Dermis microvascular lymphatic vessel endothelial cell (primary cell): ENCODE measurements at regions not wholly inside any gene's neighbourhood (a gene's known extent, or its start where the extent isn't known, plus 50 kb on each side); places are given as distances from the start of the nearest gene placed in this dataset.

ENCODE experiments used
- DNase-seq, 2 donors: peaks; one replicate each; pipeline versions ENCODE4 v3.0.0 to v3.0.0-alpha.2; 2010; ENCODE audit warnings: low read depth in 2 of 2

DNA sequence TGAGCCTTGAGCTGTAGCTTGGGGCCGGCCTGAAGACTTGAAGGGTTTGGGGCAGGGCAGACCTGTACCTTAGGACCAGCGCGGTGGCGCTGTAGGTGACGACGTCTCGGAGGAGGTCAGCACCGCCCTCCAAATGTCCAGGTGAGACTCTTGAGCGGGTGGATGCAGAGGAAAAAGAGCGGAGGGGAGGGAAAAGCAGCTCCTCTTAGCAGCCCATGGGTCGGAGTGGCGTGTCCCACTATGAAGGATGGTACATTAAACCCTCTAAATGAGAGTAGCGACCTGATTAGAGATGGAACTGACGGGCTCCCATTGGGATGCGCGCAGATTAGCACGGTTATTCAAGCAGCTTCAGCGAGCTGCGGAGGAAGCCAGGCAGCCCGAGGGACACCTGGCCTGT, 77.0 kb upstream of the MAP1LC3B2 start:
- DNase-seq: no peak

DNA sequence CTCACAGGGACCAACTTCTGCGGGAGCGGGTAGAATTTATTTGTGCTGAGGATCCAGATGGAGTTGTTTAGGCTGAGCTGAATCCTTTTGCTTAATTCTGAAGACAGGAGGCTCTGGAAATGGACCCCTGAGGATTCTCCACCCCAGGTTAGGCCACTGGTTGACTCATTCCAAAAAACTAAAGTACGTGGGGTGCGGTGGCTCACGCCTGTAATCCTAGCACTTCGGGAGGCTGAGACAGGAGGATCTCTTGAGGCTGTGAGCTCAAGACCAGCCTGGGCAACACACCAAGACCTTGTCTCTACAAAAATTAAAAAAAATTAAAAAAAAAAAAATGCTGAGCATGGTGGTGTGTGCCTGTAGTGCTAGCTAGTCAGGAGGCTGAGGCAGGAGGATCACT, 76.3 kb upstream of the MAP1LC3B2 start:
- no peak for DNase-seq

DNA sequence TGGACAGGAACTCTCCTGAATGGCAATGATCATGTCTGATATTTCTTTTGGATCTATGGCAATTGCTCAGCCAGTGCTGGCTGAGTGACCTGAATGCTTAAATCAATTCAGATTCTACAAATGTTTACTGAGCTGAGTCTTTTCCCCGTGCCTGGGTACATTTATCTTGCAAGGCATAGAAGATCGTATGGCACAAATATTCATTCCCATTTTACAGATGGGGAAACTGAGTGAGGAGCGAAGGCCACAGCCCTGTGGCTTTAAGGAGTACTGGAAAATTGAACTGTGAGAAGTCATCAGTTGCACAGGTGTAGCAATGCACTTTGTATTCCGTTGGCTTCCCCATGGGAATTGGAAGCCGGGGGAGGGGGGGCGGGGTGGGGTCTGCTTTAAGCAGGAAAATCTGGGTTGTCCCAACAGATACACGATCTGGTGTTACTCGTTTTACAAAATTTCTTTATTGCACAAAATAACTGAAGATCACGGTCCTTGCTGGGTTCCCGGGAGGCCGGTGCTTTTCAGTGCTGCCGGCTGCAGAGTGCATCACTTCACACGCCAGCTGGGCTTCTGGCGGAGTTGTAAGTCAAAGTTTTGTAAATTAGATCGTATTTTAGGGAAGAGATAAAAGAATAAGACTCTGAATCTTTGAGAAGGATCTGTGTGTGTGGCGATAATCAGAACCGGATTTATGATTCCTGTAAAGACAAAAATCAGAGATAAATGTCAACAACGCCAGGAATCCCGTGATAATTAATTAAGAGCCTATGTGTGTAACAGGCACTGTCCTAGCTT, 75.0 kb upstream of the MAP1LC3B2 start:
- DNase-seq: no peak

GRCh38 chr12:116484807-116485206, 74.4 kb upstream of the MAP1LC3B2 start:
- DNase-seq: peak; percentile 45 to 62

GRCh38 chr12:116489116-116489515, 70.1 kb upstream of the MAP1LC3B2 start:
- DNase-seq: no peak

- no peak for DNase-seq
Measured at GRCh38 chr12:116490471-116490870, 68.7 kb upstream of the MAP1LC3B2 start.

DNA sequence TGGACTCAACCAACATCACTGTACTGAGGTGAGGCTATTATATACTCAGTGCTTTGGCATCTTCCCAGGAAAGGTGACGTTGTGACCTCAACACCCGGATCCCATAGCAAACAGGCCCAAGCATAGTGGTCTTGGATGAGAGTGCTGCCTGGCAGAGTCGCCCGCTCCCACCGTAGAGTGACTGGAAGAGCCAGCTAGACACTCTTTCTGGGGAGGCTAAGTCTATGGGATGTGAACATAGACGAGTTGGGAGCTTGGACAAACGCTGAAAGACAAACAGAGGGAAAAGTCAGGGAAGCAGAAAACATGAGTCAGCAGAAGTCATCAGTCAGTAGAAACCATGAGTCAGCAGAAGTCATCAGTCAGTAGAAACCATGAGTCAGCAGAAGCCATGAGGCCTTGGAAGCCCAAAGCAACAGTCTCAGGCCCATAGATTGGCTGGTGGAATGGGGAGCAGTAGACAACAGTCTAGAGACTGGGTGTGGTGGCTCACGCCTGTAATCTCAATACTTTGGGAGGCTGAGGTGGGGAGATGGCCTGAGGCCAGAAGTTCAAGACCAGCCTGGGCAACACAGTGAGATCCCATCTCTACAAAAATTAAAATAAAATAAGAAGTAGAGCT, 66.4 kb upstream of the MAP1LC3B2 start:
- DNase-seq: peak in 1 of 2 donors; percentile 21

- no peak for DNase-seq
Measured at GRCh38 chr12:116495260-116495659, 63.9 kb upstream of the MAP1LC3B2 start.

- DNase-seq: no peak
Measured at GRCh38 chr12:116497051-116497591, 62.1 kb upstream of the MAP1LC3B2 start.

DNA sequence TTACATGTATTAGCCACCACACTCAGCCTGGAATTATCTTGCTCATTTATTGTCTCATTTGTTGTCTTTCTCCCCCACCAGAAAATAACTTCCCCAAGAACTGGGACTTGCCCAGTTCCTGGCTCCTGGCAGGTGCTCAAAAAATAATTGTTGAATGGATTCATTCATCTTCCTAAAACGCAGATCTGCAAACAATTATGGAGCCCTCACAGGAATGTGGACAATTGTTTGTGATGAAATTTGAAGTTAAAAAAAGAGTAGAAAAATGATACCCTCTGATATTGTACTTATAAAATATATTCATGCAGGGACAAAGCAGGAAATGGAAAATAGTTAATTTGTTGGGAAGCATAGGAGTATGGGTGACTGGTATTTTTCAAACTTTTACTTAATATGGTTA, 60.7 kb upstream of the MAP1LC3B2 start:
- peak; percentile 30 to 31 for DNase-seq

- DNase-seq: no peak
Measured at GRCh38 chr12:116502141-116502725, 56.9 kb upstream of the MAP1LC3B2 start.

DNA sequence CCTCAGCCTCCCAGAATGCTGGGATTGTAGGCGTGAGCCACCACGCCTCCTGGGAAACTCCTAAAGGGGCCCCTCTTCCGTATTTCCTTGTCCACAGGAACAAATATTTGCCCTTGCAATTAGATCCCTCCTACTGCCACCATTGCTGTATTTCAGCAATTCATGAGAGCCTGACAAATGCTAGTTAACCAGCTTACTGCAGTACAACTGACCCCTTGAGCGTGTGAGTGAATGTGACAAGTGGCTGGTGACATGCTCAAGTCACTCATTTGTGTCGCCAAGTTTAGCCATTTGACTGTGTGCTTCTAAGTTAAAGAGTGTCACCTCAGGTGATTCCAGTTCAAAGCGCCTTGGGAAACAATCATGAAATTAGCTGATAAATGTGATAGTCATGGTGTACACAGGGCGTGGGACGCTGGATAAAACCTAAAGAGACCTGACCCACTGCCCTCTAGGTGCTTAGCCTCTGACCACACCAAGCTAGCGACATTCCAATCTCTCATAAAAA, 56.1 kb upstream of the MAP1LC3B2 start:
- DNase-seq: no peak

GRCh38 chr12:116504438-116504837, 54.7 kb upstream of the MAP1LC3B2 start:
- no peak for DNase-seq

DNA sequence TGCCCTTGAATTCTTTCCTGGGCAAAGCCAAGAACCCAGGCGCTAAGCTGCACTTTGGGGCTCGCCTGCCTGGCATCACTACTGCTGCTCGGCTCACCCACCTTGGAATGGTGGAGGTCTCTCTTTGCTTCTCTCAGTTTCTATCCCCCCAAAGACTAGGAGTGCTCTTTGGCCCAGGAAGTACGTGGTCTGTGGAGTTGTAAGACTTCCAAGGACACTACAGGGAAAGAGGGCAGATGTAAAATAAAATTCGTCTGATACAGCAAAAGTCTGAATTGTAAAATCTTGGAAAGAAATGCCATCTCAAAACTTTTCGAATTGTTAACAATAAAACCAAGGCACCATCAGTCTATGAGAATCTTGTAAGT, 52.5 kb upstream of the MAP1LC3B2 start:
- DNase-seq: no peak

DNA sequence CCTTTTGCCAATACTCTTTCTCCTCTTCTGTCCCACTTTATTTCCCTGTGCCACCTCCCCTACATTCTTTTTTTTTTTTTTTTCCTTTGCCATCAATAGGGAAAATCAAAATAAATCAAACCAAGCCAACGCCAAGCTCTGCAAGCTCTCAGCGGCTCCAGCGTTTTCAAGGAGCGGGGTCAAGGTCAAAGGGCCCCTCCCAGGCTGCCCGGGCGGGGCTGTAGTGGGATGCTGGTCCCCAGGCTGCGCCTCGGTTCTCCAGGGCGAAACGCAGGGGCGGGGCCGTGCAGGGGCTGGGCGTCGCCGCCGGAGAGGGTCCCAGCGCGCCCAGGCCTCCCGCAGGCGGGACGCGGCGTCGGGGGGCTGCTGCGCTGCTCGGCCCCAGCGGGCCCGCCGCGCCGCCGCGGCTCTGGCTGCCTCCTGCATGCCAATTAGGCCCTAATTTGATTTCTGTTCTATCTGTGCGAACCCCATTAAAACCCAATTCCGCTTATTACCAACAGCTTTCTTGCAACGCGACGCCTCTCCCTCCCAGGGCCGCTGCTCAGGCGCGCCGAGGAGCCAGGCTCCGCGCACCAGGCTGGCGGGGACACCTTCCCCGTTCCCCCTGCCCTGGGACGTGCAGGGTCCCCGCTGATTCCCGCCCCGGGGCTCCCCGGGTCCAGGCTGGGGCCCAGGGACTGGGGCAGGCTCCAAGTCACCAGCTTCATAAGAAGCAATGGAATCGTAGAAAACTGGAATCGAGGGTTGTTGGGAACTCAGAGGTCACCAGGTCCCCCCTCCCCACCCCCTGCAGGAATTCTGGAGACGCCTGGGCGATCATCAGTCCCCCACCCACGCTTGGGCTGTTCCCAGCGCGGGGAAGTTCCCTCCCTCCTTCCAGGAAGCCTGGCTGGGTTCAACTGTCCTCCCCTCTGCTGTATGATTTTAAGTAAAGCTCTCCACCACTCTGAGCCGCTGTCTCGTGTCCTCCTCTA, 50.7 kb upstream of the MAP1LC3B2 start:
- no peak for DNase-seq
